Testis (tissue), 2 donors: ENCODE measurements at regions not wholly inside any gene's neighbourhood (a gene's known extent, or its start where the extent isn't known, plus 50 kb on each side); places are given as distances from the start of the nearest gene placed in this dataset.

ENCODE experiments used
- CTCF ChIP-seq, 3 experiments: fragments of 450-650 bp in 2 of 3; fragments of 200-600 bp in 1 of 3; sonication (generic) in 1 of 3; IDR thresholded peaks; one replicate each; pipeline ENCODE4 v1.5.1; 2016 to 2019; ENCODE audit warnings: antibody characterized with exemption in 3 of 3, mild to moderate bottlenecking in 2 of 3, moderate library complexity in 1 of 3
- POLR2A ChIP-seq: fragments of 450-650 bp; IDR thresholded peaks from one replicate; pipeline ENCODE4 v1.6.1; 2017; ENCODE audit warnings: antibody characterized with exemption, mild to moderate bottlenecking, moderate library complexity

GRCh38 chr7:113452245-113452644 is 333.9 kb upstream of the SMIM30 start:
- TF ChIP-seq CTCF (IDR thresholded peaks at IDR 0.05) = no peak
- TF ChIP-seq POLR2A = no peak
